VCaP (cell line): ENCODE measurements at regions not wholly inside any gene's neighbourhood (a gene's known extent, or its start where the extent isn't known, plus 50 kb on each side); places are given as distances from the start of the nearest gene placed in this dataset.

Experiments
- H3K27ac ChIP-seq: fragments of 450-650 bp; 2 replicates; pipeline ENCODE4 v1.5.1; 2017
- TF ChIP-seq, protein P1 (sequence below): fragments of 450-650 bp; conservative IDR thresholded peaks from 2 replicates; pipeline ENCODE4 v1.5.1; 2017; ENCODE audit warnings: mild to moderate bottlenecking, moderate library complexity

DNA sequence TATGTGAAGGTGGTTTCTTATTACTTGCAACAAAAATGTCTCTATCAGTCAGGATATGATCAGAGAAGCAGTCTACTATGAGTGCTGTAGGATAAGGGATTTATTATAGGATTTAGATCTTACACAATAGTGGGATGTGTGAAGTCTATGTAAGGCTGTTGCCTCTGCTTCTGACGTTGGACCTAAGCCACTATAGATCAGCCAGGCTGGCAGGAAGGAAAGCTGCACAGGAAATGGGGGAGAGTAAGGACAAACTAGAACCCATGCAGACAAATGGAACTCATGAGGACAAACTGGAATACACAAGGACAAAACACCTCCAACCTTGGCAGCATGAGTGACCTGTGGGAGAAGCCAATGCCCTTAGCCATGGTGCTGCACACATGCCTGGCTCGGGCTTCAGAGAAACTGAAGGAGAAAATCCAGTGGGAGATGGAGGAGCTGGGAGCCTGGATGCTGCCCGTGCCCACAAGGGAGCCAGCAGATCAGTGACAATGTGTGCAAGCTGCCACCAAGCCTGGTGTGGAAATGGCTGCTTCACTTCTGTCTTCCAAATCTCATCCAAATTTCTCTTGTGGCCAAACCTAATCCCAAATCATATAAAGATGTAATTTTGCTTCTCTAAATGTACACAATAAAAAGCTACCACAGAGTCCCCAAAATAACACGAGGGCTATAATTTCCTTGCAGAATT is 147.0 kb upstream of the PCGF5 start:
- H3K27ac ChIP-seq: no peak overlapping the region
- TF ChIP-seq, protein P1, sequence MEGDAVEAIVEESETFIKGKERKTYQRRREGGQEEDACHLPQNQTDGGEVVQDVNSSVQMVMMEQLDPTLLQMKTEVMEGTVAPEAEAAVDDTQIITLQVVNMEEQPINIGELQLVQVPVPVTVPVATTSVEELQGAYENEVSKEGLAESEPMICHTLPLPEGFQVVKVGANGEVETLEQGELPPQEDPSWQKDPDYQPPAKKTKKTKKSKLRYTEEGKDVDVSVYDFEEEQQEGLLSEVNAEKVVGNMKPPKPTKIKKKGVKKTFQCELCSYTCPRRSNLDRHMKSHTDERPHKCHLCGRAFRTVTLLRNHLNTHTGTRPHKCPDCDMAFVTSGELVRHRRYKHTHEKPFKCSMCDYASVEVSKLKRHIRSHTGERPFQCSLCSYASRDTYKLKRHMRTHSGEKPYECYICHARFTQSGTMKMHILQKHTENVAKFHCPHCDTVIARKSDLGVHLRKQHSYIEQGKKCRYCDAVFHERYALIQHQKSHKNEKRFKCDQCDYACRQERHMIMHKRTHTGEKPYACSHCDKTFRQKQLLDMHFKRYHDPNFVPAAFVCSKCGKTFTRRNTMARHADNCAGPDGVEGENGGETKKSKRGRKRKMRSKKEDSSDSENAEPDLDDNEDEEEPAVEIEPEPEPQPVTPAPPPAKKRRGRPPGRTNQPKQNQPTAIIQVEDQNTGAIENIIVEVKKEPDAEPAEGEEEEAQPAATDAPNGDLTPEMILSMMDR: no peak

DNA sequence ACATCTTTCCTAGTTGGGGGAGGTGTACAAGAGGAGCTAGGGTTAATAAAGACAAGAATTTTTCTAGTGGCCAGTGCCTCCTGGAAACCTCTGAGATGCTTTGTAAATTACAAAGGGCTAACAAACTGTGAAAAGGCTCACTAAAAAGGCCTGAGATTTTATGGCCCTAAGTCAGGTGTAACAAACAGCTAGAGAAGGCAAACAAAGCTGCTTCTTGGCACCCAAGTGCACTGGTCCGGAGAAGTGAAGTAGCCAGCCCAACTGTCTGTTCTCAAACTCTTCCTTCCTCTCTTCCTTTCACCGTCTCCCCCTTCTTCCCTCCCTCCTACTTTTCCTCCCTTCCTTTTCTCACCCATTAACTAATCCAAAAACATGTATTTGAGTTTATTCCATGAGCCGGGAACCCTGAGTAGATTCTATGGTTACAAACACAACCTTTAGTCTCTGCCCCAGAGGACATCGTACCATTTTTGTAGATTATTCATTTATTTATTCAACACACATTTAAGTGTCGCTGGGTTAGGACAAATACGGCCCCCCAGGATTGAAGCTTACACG is 143.4 kb upstream of the PCGF5 start:
- peak overlapping the region; percentile 81 for H3K27ac ChIP-seq
- TF ChIP-seq, protein P1: no peak

DNA sequence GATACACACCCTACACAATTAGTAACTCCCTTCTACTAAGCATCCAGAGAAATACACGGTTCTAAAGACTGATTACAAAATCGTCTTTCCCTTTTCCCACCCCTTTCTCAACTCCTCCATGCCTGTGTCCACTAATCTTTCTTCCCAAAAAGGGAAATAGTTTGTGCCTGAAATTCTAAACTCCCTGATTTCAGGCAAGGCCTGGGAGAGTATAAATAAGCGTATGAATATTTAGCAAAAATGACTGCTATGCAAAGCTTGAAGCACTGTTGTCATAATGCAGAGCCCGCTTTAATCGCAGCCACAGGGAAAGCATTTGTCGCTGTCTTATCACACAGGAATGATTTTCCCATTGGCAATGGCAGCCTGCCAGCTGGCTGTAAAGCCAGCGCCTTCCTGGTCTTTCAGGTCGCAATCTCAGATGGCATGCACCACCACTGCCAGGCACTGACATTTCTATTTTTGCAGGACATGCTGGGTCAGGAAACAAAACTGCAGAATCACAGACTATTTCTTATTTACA is 142.9 kb upstream of the PCGF5 start:
- peak overlapping the region; percentile 81 for H3K27ac ChIP-seq
- TF ChIP-seq, protein P1: no peak

DNA sequence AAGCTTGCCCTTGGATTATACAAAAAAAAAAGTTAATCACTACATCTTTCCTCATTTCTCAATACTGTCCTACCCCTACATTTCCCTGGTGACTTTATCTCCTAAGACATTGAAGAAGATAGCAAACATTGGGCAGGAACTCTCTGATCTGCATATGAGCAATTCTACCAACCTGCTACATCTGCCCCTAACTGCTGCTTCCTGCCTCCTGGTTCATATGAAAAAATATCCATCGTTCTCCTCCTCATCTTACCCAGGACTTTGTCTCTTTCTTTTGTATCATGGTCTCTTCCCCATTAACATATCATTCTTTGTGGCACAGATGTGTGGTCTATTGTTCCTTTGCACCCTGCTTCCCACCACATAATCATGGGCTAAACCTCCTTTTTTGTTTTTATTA is 139.7 kb upstream of the PCGF5 start:
- TF ChIP-seq, protein P1: no peak
- H3K27ac ChIP-seq: no peak overlapping the region

DNA sequence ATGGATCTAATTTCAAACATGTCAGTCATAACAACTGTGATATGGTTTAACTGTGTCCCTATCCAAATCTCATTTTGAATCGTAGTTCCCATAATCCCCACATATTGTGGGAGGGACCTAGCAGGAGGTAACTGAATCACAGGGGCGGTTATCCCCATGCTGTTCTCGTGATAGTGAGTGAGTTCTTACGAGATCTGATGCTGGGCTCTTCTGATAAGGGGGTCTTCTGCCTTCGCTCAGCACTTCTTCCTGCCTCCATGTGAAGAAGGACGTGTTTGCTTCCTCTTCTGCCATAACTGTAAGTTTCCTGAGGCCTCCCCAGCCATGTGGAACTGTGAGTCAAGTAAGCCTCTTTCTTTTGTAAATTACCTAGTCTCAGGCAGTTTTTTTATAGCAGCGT is 138.0 kb upstream of the PCGF5 start:
- TF ChIP-seq, protein P1: no peak
- H3K27ac ChIP-seq: no peak overlapping the region

DNA sequence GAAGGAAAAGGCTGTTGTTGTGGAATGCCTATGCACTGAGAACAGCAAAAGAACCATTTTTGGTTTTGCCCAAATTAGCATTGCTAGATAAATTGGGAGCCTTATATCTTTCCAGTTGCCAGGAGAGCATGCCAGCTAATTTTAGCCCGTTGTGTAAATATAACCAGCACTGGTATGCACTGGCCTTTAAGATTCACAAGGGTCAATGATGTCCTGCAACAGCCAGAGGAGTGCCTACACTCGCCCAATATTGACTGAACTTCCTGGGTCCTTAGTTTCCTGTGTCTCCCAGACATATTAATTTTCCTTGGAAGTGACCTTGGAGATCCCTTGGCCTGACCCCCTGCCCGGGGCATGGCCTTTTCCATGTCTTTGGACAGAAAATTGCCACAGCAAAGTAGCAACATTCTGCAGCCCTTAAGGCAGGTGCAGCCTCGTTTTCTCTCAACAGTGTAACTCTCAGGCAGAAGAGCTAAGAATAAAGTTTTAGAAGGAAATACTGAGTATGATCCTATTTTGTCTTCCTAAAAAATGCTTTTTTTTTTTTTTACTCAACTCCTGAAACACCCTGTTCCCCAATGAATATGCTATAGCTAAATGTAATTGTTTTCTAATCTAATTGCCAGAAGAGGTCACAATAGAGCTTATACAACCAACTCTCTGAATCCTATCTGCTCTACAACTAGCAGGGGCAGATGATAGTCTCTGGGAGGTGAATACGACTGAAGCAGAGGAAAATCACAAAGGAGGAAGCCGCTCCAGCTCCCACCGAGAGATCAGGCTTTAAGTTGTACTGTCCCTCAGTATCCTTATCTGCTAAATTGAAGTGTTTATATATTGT is 131.9 kb upstream of the PCGF5 start:
- TF ChIP-seq, protein P1: peak; percentile 63
- H3K27ac ChIP-seq: no peak overlapping the region
